Stomach (tissue), 8 donors: ENCODE measurements at regions not wholly inside any gene's neighbourhood (a gene's known extent, or its start where the extent isn't known, plus 50 kb on each side); places are given as distances from the start of the nearest gene placed in this dataset.

Source experiments
- DNase-seq, 2 donors: peaks; one replicate each; pipeline versions ENCODE4 v3.0.0 to v3.0.0-alpha.2; 2013 to 2019
- H3K27ac ChIP-seq, 5 donors: fragments of 200-600 bp in 4 of 5; sonication (generic) in 4 of 5; one replicate each; pipeline ENCODE4 v1.5.1; 2013 to 2019; ENCODE audit warnings: mild to moderate bottlenecking in 1 of 5, moderate library complexity in 1 of 5
- H3K27me3 ChIP-seq, 3 donors: fragments of 200-600 bp; sonication (generic); one replicate each; pipeline ENCODE4 v1.5.1; 2017 to 2019; ENCODE audit warnings: mixed run types in 1 of 3
- H3K36me3 ChIP-seq, 4 donors: fragments of 200-600 bp; sonication (generic); 1 replicate in 3 of 4; 2 replicates in 1 of 4; pipeline ENCODE4 v1.5.1; 2016 to 2019
- H3K4me1 ChIP-seq, 4 donors: fragments of 200-600 bp; sonication (generic); one replicate each; pipeline ENCODE4 v1.5.1; 2016 to 2019
- H3K4me3 ChIP-seq, 4 donors: fragments of 200-600 bp; sonication (generic) in 3 of 4; one replicate each; pipeline ENCODE4 v1.5.1; 2016 to 2019; ENCODE audit warnings: mild to moderate bottlenecking in 1 of 4
- H3K9me3 ChIP-seq, 4 donors: fragments of 200-600 bp; sonication (generic); one replicate each; pipeline ENCODE4 v1.5.1; 2016 to 2019
- EP300 ChIP-seq: sonication (generic); formaldehyde crosslinking; IDR thresholded peaks from one replicate; pipeline ENCODE4 v1.6.1; 2017; ENCODE audit warnings: antibody characterized with exemption
- POLR2A ChIP-seq, 4 donors: fragments of 450-650 bp; IDR thresholded peaks; one replicate each; pipeline ENCODE4 v1.6.1; 2016; ENCODE audit warnings: antibody characterized with exemption in 4 of 4, control low read depth in 2 of 4, mild to moderate bottlenecking in 1 of 4, moderate library complexity in 1 of 4
- POLR2AphosphoS5 ChIP-seq, 3 donors: sonication (generic); formaldehyde crosslinking; IDR thresholded peaks; one replicate each; pipeline ENCODE4 v1.6.1; 2016; ENCODE audit warnings: antibody characterized with exemption in 3 of 3
- WGBS, 5 donors: extraction: QIAGEN DNeasy Blood & Tissue Kit in 3 of 5; methylation state at CpG; one replicate each; pipeline versions ENCODE4 v1.1.5 to v1.1.7; 2013 to 2018; 5-methylcytosine and 5-hydroxymethylcytosine counted together
- intact Hi-C: fragments of 100-400 bp; cut with DNase I; formaldehyde crosslinking; loops from one replicate; pipeline ENCODE4 v1.15.1; 2023; ENCODE audit warnings: low total_unique reads
- TF ChIP-seq, protein P1 (sequence below), 7 experiments: fragments of 450-650 bp in 4 of 7; fragments of 200-600 bp in 3 of 7; sonication (generic) in 3 of 7; IDR thresholded peaks; one replicate each; pipeline ENCODE4 v1.5.1; 2016 to 2019; ENCODE audit warnings: antibody characterized with exemption in 7 of 7, control low read depth in 2 of 7, mild to moderate bottlenecking in 1 of 7
- donor health status: healthy with polysubstance abuse.
- donor health status: Bipolar disorder and iron deficiency.
- donor health status: healthy.

DNA sequence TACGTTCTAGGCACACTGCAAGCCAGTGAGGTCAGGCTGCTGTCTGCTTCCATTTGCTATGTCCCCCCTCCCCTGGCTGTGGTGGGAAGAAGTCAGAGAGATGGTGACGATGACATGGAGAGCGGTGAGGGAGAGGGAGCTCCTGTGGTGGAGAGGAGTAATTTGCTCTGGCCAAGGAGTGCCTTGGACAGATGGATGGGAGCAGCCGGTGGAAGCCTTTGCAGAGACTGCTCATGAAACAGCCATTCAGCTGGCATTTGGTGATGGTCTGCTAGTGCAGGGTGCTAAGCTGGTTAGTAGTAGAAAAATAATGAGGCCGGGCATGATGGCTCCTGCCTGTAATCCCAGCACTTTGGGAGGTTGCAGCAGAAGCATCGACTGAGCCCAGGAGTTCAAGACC lies 124.1 kb downstream of the FHDC1 start:
- Histone ChIP-seq H3K27me3 (peaks cover 0 to 4% (median 0%) of the 10 kb centered on the region in 3 donors), H3K4me1 (peaks cover 4 to 9% (median 6%) of the 10 kb centered on the region in 4 donors), H3K9me3 (no peaks in the 10 kb centered on the region), H3K4me3 (no peak overlapping the region), H3K36me3 (no peaks in the 10 kb centered on the region), H3K27ac (no peak overlapping the region)
- WGBS, 5 donors: 87 to 91% (median 90%) methylated on average over 5 to 6 of the region's 6 CpGs
- DNase-seq: no peak
- intact Hi-C loops: no loop called here
- TF ChIP-seq POLR2A (IDR thresholded peaks at IDR 0.05) (no peak), EP300 (no peak)
- TF ChIP-seq, protein P1, sequence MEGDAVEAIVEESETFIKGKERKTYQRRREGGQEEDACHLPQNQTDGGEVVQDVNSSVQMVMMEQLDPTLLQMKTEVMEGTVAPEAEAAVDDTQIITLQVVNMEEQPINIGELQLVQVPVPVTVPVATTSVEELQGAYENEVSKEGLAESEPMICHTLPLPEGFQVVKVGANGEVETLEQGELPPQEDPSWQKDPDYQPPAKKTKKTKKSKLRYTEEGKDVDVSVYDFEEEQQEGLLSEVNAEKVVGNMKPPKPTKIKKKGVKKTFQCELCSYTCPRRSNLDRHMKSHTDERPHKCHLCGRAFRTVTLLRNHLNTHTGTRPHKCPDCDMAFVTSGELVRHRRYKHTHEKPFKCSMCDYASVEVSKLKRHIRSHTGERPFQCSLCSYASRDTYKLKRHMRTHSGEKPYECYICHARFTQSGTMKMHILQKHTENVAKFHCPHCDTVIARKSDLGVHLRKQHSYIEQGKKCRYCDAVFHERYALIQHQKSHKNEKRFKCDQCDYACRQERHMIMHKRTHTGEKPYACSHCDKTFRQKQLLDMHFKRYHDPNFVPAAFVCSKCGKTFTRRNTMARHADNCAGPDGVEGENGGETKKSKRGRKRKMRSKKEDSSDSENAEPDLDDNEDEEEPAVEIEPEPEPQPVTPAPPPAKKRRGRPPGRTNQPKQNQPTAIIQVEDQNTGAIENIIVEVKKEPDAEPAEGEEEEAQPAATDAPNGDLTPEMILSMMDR (IDR thresholded peaks at IDR 0.05): no peak

DNA sequence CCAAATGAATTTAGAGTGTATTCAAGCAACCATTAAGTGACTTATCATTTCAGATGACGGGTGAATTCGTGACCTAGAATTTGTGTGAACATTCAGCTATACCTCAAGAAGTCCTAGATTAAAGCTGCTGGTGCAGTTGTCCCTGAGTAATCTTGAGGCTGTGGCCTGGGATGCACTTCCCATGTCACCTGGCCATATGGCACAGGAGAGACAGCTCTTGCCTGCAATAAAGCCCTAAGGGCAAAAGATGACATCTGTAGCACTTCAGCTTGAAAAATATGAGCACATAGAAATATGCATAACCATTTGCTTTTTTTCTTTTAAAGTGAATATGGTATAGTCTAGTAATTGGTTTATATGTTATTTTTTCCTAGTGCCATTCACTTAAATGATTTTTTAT lies 125.8 kb downstream of the FHDC1 start:
- Histone ChIP-seq H3K27me3 (peaks cover 0 to 1% (median 0%) of the 10 kb centered on the region in 3 donors), H3K9me3 (no peaks in the 10 kb centered on the region), H3K36me3 (no peaks in the 10 kb centered on the region), H3K4me3 (no peak overlapping the region), H3K4me1 (peaks cover 4 to 14% (median 9%) of the 10 kb centered on the region in 4 donors), H3K27ac (no peak overlapping the region)
- TF ChIP-seq POLR2AphosphoS5 (IDR thresholded peaks at IDR 0.05): no peak
- no peak for TF ChIP-seq EP300
- TF ChIP-seq POLR2A (IDR thresholded peaks at IDR 0.05): no peak
- TF ChIP-seq, protein P1 (IDR thresholded peaks at IDR 0.05): no peak
- no peak for DNase-seq
- 93 to 97% (median 95%) methylated on average over 2 of the region's 2 CpGs for WGBS, 5 donors
- intact Hi-C loops: no loop called here

DNA sequence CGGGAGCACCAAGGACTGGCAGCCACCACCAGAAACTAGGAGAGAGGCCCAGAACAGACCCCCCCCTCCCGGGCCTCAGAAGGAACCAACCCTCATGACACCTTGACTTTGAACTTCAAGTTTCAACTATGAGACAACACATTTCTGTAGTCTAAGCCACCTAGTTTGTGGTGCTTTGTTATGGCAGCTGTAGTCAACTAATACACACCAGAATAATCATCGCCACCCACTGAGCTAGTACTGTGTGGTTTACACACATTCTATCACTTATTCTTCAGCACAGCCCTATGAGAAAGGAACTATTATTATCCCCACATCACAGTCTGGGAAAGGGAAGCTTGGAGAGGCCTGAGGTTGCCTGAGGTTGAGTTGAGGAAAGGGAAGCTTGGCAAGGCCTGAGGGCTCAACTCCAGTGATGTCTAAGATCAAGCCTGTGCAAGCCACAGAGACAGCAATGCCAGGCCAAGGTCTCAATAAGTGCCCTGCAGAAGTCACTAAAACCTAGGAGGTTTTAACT lies 126.6 kb downstream of the FHDC1 start:
- H3K27ac ChIP-seq: no peak overlapping the region
- no peaks in the 10 kb centered on the region for H3K9me3 ChIP-seq
- intact Hi-C loops: no loop called here
- no peak for TF ChIP-seq POLR2AphosphoS5 (IDR thresholded peaks at IDR 0.05)
- TF ChIP-seq, protein P1 (IDR thresholded peaks at IDR 0.05): no peak
- no peak for TF ChIP-seq POLR2A (IDR thresholded peaks at IDR 0.05)
- no peak for TF ChIP-seq EP300
- H3K36me3 ChIP-seq: no peaks in the 10 kb centered on the region
- 81 to 97% (median 90%) methylated on average over 3 of the region's 3 CpGs for WGBS, 5 donors
- H3K4me3 ChIP-seq: no peak overlapping the region
- H3K27me3 ChIP-seq: no peaks in the 10 kb centered on the region
- H3K4me1 ChIP-seq: peaks cover 4 to 14% (median 12%) of the 10 kb centered on the region in 4 donors
- no peak for DNase-seq

DNA sequence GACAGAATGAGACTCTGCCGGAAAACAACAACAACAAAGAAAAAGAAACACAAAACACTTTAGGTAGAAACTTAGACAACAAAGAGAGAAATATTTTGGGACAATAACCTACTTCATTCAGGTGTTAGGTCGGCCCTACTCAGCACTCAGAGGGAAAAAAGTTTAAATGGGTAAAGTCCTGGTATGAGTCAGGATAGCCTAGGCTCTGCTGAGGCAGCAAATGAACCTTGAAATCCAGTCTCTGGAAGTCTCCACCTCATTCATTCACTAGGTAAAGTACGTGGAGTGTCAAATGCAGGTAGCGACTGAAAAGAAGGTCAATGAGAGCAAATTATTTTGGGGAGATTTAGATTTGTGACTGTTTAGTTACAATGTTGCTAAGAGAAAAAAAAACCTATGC lies 127.4 kb downstream of the FHDC1 start:
- Histone ChIP-seq H3K4me1 (peaks cover 4 to 14% (median 12%) of the 10 kb centered on the region in 4 donors), H3K27ac (no peak overlapping the region), H3K27me3 (no peaks in the 10 kb centered on the region), H3K4me3 (no peak overlapping the region), H3K9me3 (no peaks in the 10 kb centered on the region), H3K36me3 (no peaks in the 10 kb centered on the region)
- WGBS, 5 donors: 81 to 97% (median 93%) methylated on average over 4 of the region's 4 CpGs
- intact Hi-C loops: no loop called here
- no peak for TF ChIP-seq POLR2A (IDR thresholded peaks at IDR 0.05)
- TF ChIP-seq POLR2AphosphoS5 (IDR thresholded peaks at IDR 0.05): no peak
- TF ChIP-seq, protein P1 (IDR thresholded peaks at IDR 0.05): no peak
- TF ChIP-seq EP300: no peak
- DNase-seq: no peak
